GM19043 (cell line): ENCODE measurements at regions not wholly inside any gene's neighbourhood (a gene's known extent, or its start where the extent isn't known, plus 50 kb on each side); places are given as distances from the start of the nearest gene placed in this dataset.
"Not testable (repeated sequence)": the region's sequence is repeated elsewhere in the genome, so short reads cannot be mapped to it uniquely, and the experiment has no call there.

Experiments used
- ATAC-seq: cut with Tn5 transposase; IDR thresholded peaks from one replicate; pipeline ENCODE4 v1.9.1; 2021; ENCODE audit warnings: low read depth; ENCODE audit not compliant: unreplicated experiment

- no peak for ATAC-seq
Measured at GRCh38 chr10:43926875-43927406, 278.3 kb upstream of the ZNF32 start.

DNA sequence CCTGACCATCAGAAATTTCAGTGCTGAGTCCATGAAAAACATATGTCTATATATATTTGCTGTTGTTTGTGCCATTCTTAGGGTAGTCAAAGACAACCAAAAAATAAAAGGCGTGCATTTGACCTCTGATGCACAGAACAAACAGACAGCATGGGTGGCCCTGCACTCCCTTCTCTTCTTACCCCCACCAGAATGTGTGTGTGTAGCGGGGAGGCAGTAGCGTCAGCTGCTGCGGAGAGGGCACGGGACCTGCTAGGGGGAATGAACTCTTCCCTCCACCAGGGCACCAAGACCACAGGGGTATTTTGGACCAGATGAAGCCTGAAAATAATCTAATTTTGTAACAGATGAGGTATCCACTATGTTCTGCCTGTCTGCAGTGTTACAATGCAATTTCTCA, 277.7 kb upstream of the ZNF32 start:
- no peak for ATAC-seq

GRCh38 chr10:43925793-43926192, 277.1 kb upstream of the ZNF32 start:
- ATAC-seq: no peak

DNA sequence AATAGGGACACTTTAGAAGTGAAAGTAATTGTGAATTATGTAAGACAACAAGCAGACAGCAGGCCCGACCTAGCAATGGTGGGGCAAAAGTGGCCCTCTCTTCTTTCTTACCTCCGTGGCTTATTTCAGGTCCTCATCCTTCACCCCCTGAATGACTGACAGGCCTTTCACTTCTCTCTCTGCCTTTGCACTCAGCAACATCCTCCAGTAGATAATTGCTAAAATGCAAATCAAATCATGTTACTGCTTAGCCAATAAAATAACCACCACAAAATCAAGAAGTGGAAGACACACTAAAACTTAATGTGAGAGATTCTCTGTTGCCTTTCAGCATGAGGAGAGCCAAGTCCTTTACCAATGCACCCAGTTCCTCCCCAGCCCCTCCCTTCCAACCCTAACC, 274.6 kb upstream of the ZNF32 start:
- ATAC-seq: no peak

DNA sequence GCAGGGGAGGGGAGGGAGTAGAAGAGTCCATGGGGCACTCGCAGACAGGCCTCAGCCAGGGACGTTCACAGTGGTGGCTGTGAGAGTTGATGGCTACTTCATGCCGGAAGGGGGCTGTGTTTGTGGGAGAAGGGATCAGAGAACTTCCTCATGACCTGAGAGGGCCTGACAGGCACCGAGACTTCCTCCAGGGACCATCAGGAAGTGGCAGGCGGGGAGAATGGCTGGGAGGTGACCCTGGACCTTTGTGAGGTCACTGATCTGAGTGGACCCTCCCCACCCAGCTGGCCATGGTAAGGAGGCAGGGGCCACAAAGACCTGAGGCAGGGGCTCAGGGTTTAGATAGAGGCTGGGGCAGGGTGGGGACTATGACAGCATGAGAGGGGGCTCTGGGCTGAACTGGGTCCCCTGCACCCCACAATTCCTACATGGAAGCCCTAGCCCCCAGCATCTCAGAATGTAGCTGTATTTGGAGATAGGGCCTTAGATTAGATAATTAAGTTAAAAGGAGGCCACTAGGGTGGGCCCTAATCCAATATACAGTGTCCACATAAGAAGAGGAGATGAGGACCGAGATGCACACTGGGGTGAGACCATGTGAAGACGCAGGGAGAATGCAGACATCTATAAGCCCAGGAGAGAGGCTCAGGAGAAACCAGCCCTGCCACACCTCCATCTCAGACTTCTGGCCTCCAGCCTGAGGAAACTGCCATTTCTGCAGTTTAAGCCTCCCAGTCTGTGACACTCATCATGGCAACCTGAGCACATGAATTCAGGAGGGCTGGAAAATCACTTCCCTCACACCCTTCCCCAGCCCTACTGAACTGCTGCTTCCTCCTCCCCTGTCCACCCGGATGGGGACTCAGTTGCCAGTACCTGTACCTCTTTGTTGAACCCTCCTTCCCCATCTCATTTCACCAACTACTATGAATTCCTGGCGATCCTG, 273.9 kb upstream of the ZNF32 start:
- ATAC-seq: no peak

DNA sequence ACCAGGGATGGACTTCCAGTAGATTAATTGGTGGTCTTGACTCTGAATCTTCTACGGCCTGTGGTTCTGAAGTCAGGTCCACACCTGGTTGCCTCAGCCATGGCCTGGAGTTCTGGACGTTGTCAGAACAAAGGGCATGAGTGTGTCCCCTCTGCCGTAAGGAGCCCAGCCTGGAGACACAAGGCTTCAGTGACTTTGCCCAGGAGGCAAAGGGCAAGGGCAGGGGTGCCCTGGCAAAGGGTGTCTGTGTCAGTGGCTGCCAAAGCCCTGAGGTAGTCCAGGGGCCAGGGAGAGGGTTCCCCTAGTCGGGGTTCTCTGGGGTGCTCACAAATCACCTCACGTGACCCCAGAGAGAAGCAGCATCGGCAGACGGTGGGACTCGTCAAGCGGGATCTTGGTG, 273.2 kb upstream of the ZNF32 start:
- no peak for ATAC-seq

- no peak for ATAC-seq
Measured at GRCh38 chr10:43921478-43921877, 272.8 kb upstream of the ZNF32 start.

DNA sequence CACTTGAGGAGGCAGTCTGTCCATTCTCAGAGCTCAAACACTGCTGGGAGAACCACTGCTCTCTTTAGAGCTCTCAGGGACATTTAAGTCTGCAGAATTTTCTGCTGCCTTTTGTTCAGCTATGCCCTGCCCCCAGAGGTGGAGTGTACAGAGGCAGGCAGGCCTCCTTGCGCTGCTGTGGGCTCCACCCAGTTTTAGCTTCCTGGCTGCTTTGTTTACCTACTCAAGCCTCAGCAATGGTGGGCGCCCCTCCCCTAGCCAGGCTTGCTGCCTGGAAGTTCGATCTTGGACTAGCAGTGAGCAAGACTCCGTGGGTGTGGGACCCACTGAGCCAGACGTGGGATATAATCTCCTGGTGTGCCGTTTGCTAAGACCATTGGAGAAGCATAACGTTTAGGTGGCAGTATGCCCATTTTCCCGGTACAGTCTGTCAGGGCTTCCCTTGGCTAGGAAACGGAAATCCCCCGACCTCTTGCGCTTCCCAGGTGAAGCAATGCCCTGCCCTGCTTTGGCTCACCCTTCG, 271.6 kb upstream of the ZNF32 start:
- not testable (repeated sequence) for ATAC-seq

DNA sequence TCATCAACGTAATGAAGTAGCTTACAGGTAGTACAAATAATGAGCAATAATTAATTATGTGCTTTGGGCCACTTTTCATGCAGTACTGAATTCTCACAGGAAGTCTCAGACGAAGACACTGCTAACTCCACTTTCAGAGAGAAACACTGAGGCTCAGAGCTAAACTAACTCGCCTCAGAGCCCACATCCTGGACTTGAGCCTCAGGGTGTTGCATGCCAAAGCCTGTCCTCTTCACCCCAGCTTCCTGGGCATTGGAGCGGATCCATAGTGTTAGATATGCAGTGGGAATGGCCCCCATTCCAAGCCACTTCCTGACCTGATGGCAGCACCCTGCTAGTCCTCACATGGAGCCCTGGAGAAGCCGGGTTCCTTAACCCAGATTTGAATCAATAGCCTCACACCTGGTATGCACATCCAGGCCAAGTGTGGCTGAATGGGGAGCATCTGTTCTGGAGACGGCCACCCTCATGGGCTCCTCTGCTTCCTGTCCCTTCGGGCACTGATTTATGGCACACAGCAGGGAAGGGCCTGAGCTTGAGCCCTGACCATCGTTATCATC, 265.1 kb upstream of the ZNF32 start:
- ATAC-seq: no peak

- no peak for ATAC-seq
Measured at GRCh38 chr10:43912469-43912868, 263.8 kb upstream of the ZNF32 start.

DNA sequence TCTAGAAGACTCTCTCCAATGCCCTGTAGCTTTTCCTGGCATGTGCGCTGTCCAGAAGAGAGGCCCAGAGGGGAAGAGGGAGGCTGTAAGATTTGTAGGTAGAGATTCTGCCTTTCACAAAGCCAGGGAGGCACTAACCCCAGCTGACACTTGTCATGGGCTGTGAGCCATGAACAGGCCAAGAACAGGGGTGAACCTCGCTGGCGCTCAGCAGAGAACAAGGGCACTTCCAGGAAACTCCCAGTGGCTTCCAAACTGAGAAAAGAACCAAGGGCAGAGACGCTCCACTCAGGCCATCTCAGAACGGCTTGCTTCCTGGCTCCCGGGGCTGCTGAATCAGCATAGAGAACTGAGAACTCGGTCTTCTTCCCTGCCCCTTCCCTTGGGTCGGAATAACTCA, 257.8 kb upstream of the ZNF32 start:
- ATAC-seq: no peak

GRCh38 chr10:43905512-43906236, 257.0 kb upstream of the ZNF32 start:
- ATAC-seq: no peak

DNA sequence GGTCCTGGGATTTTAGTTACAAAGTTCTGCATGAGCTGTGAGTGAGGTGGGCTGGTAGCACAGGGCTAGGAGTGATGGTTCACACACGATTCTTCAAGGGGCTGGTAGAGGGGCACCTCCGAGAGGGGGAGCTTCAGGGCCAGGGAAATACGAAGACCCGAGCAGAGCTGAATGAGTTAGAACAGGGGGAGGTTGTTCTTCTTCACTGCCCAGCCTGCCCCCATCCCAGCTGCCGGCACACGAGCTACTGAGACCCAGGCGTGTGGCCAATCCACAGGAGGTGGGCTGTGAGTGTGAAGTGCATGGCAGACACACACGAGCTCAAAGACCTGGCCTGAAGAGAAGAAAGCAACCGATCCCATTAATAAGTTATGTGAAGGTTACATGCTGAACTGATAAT, 256.2 kb upstream of the ZNF32 start:
- ATAC-seq: no peak

- ATAC-seq: no peak
Measured at GRCh38 chr10:43904301-43904700, 255.6 kb upstream of the ZNF32 start.

DNA sequence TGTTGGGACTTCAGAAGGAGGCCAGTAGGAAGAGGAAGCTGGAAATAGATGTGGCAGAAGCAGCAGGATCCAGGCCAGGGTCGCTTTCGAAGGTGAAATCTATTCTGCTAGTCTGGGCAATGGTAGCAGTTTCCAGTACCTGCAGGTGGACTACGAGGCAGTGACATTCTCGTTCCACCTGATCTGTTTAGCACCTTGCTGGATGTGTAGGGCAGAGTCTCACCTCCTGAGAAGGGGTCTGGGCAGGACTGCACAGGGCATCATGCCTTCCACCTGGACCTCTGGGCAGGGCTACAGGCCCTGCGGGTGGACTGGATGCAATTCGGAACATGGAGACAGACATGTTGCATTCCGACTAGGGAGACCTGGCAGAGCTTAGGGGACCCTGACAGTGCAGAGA, 254.8 kb upstream of the ZNF32 start:
- ATAC-seq: no peak

- ATAC-seq: no peak
Measured at GRCh38 chr10:43902842-43903241, 254.2 kb upstream of the ZNF32 start.

GRCh38 chr10:43901744-43902504, 253.2 kb upstream of the ZNF32 start:
- ATAC-seq: no peak

DNA sequence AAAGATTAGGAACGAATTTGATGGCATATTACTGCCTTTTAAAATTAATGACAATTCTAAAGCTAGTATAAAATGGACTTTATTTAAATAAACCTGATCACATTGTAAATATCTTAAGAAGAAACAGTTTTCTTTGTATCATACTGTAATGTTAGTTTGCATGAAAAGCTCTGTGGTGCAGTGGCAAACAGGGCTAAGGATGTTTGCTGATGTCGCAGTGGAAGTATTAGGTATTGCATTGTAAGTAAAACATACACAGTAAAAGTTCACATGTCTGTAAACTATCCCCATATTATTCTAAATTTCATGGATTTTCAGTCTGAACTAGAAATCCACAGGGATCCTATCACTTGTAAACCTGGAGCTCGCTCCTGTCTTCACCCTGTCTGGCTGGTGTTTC, 252.6 kb upstream of the ZNF32 start:
- no peak for ATAC-seq

GRCh38 chr10:43900571-43900970, 251.9 kb upstream of the ZNF32 start:
- ATAC-seq: no peak

DNA sequence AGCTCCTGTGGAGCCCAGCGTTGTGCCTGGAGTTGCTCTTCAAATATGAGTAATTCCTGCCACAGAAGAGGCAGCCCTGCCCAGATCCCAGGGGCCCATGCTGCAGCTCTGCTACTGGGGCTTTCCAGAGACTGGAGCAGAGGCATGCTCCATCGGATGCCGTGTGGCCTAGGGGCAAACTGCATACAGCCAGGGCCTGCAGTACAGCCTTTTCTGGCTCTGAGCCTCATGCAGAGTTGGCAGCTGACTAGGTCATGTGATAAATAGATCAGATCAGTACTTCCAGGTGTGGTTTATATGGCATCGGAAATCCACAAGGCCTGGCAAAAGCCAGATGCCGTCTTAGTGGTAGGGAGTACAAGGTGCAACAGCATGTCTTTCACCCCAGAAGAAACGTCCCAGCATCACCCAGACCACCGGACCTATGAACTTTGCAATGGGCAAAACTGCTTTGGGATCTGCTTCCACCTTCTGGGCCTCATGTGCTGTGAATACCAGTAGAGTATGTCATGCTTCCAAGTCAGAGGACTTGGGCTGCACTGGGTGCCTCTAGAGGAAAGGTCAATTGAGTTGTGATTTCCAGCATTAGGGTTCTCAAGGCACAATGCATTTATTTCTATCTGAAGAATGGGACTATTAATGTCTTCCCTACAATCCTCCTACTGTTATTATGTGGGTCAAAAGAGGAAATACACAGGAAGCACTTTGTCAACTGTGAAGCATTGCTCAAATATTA, 250.7 kb upstream of the ZNF32 start:
- ATAC-seq: no peak
